ENCODE measurements at regions not wholly inside any gene's neighbourhood (a gene's known extent, or its start where the extent isn't known, plus 50 kb on each side); places are given as distances from the start of the nearest gene placed in this dataset.
"Not testable (repeated sequence)": the region's sequence is repeated elsewhere in the genome, so short reads cannot be mapped to it uniquely, and the experiment has no call there.

GRCh38 chr20:50332491-50332980 is 141.9 kb downstream of the CEBPB start:
- Histone ChIP-seq H3K9me3 (ENCODE audit: insufficient read depth, low read length) (no peaks in the 10 kb centered on the region), H3K4me1 (ENCODE audit: insufficient read depth, insufficient read length) (peaks cover 4% of the 10 kb centered on the region), H3K27me3 (ENCODE audit: insufficient read depth, insufficient read length) (no peaks in the 10 kb centered on the region), H3K4me3 (ENCODE audit: insufficient read length, low read depth) (no peak overlapping the region), H3K36me3 (ENCODE audit: insufficient read depth, insufficient read length, low read length) (no peaks in the 10 kb centered on the region), H3K9ac (ENCODE audit: insufficient read length, low read depth) (no peak overlapping the region)
- no peak for DNase-seq (ENCODE audit: low read depth, low spot score)
- TF ChIP-seq SUZ12 (IDR thresholded peaks at IDR 0.05; ENCODE audit: extremely low read depth, insufficient read depth, insufficient read length), result no peak
- TF ChIP-seq YY1 (IDR thresholded peaks at IDR 0.05; ENCODE audit: insufficient read depth, insufficient read length), result no peak
- no peak for TF ChIP-seq ZNF274 (IDR thresholded peaks at IDR 0.05; ENCODE audit: low read depth, low read length)

- no peak for DNase-seq (ENCODE audit: low read depth, low spot score)
- Histone ChIP-seq H3K4me1 (ENCODE audit: insufficient read depth, insufficient read length) (peaks cover 8% of the 10 kb centered on the region), H3K4me3 (ENCODE audit: insufficient read length, low read depth) (no peak overlapping the region), H3K9ac (ENCODE audit: insufficient read length, low read depth) (no peak overlapping the region), H3K36me3 (ENCODE audit: insufficient read depth, insufficient read length, low read length) (no peaks in the 10 kb centered on the region), H3K27me3 (ENCODE audit: insufficient read depth, insufficient read length) (no peaks in the 10 kb centered on the region), H3K9me3 (ENCODE audit: insufficient read depth, low read length) (no peaks in the 10 kb centered on the region)
- TF ChIP-seq ZNF274 (IDR thresholded peaks at IDR 0.05; ENCODE audit: low read depth, low read length), result no peak
- no peak for TF ChIP-seq YY1 (IDR thresholded peaks at IDR 0.05; ENCODE audit: insufficient read depth, insufficient read length)
- TF ChIP-seq SUZ12 (IDR thresholded peaks at IDR 0.05; ENCODE audit: extremely low read depth, insufficient read depth, insufficient read length), result no peak
Observed at GRCh38 chr20:50333131-50333670, 142.6 kb downstream of the CEBPB start.

- H3K9ac ChIP-seq (ENCODE audit: insufficient read length, low read depth), result no peak overlapping the region
- no peaks in the 10 kb centered on the region for H3K27me3 ChIP-seq (ENCODE audit: insufficient read depth, insufficient read length)
- TF ChIP-seq YY1 (IDR thresholded peaks at IDR 0.05; ENCODE audit: insufficient read depth, insufficient read length), result no peak
- no peak for TF ChIP-seq SUZ12 (IDR thresholded peaks at IDR 0.05; ENCODE audit: extremely low read depth, insufficient read depth, insufficient read length)
- TF ChIP-seq ZNF274 (IDR thresholded peaks at IDR 0.05; ENCODE audit: low read depth, low read length), result no peak
- no peak for DNase-seq (ENCODE audit: low read depth, low spot score)
- H3K4me3 ChIP-seq (ENCODE audit: insufficient read length, low read depth), result no peak overlapping the region
- H3K4me1 ChIP-seq (ENCODE audit: insufficient read depth, insufficient read length), result peaks cover 13% of the 10 kb centered on the region
- H3K36me3 ChIP-seq (ENCODE audit: insufficient read depth, insufficient read length, low read length), result no peaks in the 10 kb centered on the region
- no peaks in the 10 kb centered on the region for H3K9me3 ChIP-seq (ENCODE audit: insufficient read depth, low read length)
Observed at GRCh38 chr20:50333812-50334211, 143.2 kb downstream of the CEBPB start.

GRCh38 chr20:50334512-50334911 is 143.9 kb downstream of the CEBPB start:
- H3K4me3 ChIP-seq (ENCODE audit: insufficient read length, low read depth); DNase-seq (ENCODE audit: low read depth, low spot score); H3K27me3 ChIP-seq (ENCODE audit: insufficient read depth, insufficient read length); H3K9ac ChIP-seq (ENCODE audit: insufficient read length, low read depth); H3K9me3 ChIP-seq (ENCODE audit: insufficient read depth, low read length); H3K36me3 ChIP-seq (ENCODE audit: insufficient read depth, insufficient read length, low read length): not testable (repeated sequence)
- peaks cover 18% of the 10 kb centered on the region for H3K4me1 ChIP-seq (ENCODE audit: insufficient read depth, insufficient read length)

GRCh38 chr20:50335105-50335504 is 144.5 kb downstream of the CEBPB start:
- Histone ChIP-seq H3K4me1 (ENCODE audit: insufficient read depth, insufficient read length) (peaks cover 22% of the 10 kb centered on the region), H3K36me3 (ENCODE audit: insufficient read depth, insufficient read length, low read length) (no peaks in the 10 kb centered on the region), H3K9me3 (ENCODE audit: insufficient read depth, low read length) (no peaks in the 10 kb centered on the region), H3K27me3 (ENCODE audit: insufficient read depth, insufficient read length) (no peaks in the 10 kb centered on the region), H3K4me3 (ENCODE audit: insufficient read length, low read depth) (no peak overlapping the region), H3K9ac (ENCODE audit: insufficient read length, low read depth) (no peak overlapping the region)
- peak; percentile 16 for DNase-seq (ENCODE audit: low read depth, low spot score)
- TF ChIP-seq YY1 (IDR thresholded peaks at IDR 0.05; ENCODE audit: insufficient read depth, insufficient read length) (no peak), ZNF274 (IDR thresholded peaks at IDR 0.05; ENCODE audit: low read depth, low read length) (no peak), SUZ12 (IDR thresholded peaks at IDR 0.05; ENCODE audit: extremely low read depth, insufficient read depth, insufficient read length) (no peak)

- no peak for DNase-seq (ENCODE audit: low read depth, low spot score)
- Histone ChIP-seq H3K4me1 (ENCODE audit: insufficient read depth, insufficient read length) (peaks cover 22% of the 10 kb centered on the region), H3K9me3 (ENCODE audit: insufficient read depth, low read length) (no peaks in the 10 kb centered on the region), H3K27me3 (ENCODE audit: insufficient read depth, insufficient read length) (no peaks in the 10 kb centered on the region), H3K4me3 (ENCODE audit: insufficient read length, low read depth) (no peak overlapping the region), H3K36me3 (ENCODE audit: insufficient read depth, insufficient read length, low read length) (no peaks in the 10 kb centered on the region), H3K9ac (ENCODE audit: insufficient read length, low read depth) (no peak overlapping the region)
- no peak for TF ChIP-seq SUZ12 (IDR thresholded peaks at IDR 0.05; ENCODE audit: extremely low read depth, insufficient read depth, insufficient read length)
- TF ChIP-seq ZNF274 (IDR thresholded peaks at IDR 0.05; ENCODE audit: low read depth, low read length), result no peak
- no peak for TF ChIP-seq YY1 (IDR thresholded peaks at IDR 0.05; ENCODE audit: insufficient read depth, insufficient read length)
Observed at GRCh38 chr20:50335866-50336265, 145.2 kb downstream of the CEBPB start.

GRCh38 chr20:50336661-50337060 is 146.0 kb downstream of the CEBPB start:
- H3K4me3 ChIP-seq (ENCODE audit: insufficient read length, low read depth), result no peak overlapping the region
- TF ChIP-seq SUZ12 (IDR thresholded peaks at IDR 0.05; ENCODE audit: extremely low read depth, insufficient read depth, insufficient read length), result no peak
- no peaks in the 10 kb centered on the region for H3K27me3 ChIP-seq (ENCODE audit: insufficient read depth, insufficient read length)
- DNase-seq (ENCODE audit: low read depth, low spot score), result no peak
- no peaks in the 10 kb centered on the region for H3K9me3 ChIP-seq (ENCODE audit: insufficient read depth, low read length)
- H3K36me3 ChIP-seq (ENCODE audit: insufficient read depth, insufficient read length, low read length), result no peaks in the 10 kb centered on the region
- no peak overlapping the region for H3K9ac ChIP-seq (ENCODE audit: insufficient read length, low read depth)
- peaks cover 22% of the 10 kb centered on the region for H3K4me1 ChIP-seq (ENCODE audit: insufficient read depth, insufficient read length)

Measured in NT2/D1 (cell line).